Glomerular visceral epithelial cell (primary cell): ENCODE measurements at regions not wholly inside any gene's neighbourhood (a gene's known extent, or its start where the extent isn't known, plus 50 kb on each side); places are given as distances from the start of the nearest gene placed in this dataset.
"Not testable (repeated sequence)": the region's sequence is repeated elsewhere in the genome, so short reads cannot be mapped to it uniquely, and the experiment has no call there.

Experiments used
- DNase-seq: peaks from one replicate; pipeline ENCODE4 v3.0.0-alpha.2; 2016; ENCODE audit errors: extremely low spot score

DNA sequence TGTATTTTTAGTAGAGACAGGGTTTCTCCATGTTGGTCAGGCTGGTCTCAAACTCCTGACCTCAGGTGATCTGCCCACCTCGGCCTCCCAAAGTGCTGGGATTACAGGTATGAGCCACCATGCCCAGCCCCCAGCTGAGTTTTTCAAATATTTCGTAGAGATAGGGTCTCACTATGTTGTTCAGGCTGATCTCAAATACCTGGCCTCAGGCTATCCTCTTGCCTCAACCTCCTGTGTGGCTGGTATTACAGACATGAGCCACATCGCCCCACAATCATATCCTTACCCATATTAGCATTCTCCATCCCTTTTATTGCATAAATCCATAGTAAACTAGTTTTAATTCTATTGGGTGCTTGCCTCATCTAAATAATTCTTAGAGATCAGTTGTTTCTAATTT is 157.6 kb upstream of the HEY2 start:
- not testable (repeated sequence) for DNase-seq

DNA sequence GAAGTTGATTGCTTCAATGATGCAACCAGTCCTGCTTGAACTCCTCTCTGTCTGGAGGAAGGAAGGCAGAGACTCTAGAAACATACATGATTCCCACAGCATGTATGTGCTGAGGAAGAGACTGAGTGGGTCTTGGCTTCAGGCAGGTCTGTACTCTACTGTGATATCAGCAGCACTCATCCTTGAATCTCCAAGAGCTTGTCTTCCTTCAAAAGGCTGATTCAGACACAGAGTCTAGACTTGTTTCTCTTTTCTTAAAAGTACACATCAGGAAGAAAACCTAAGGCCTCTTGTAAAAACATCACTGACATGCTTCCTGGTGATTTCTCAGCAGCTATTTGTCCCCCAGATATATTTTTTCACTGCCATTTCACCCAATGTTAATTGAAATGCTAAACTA is 155.7 kb upstream of the HEY2 start:
- DNase-seq = no peak

DNA sequence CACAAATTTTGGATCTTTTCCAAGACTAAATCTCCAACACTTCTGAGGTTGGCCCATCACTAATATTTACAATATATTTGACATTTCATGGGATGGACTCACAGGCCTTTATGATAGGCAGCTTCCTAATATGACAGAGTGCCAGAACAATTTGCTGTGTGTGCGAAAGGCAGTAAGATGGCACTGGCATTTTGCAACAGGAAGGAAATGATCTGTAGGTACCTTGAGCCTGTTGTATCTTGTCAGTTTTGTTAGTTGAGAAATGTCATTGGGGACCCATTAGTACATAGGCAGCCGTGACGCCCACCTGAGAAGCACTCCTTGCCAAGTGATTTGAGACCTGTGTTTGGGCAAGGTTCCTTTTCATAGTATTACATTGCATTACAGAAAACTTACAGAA is 153.4 kb upstream of the HEY2 start:
- DNase-seq = no peak

DNA sequence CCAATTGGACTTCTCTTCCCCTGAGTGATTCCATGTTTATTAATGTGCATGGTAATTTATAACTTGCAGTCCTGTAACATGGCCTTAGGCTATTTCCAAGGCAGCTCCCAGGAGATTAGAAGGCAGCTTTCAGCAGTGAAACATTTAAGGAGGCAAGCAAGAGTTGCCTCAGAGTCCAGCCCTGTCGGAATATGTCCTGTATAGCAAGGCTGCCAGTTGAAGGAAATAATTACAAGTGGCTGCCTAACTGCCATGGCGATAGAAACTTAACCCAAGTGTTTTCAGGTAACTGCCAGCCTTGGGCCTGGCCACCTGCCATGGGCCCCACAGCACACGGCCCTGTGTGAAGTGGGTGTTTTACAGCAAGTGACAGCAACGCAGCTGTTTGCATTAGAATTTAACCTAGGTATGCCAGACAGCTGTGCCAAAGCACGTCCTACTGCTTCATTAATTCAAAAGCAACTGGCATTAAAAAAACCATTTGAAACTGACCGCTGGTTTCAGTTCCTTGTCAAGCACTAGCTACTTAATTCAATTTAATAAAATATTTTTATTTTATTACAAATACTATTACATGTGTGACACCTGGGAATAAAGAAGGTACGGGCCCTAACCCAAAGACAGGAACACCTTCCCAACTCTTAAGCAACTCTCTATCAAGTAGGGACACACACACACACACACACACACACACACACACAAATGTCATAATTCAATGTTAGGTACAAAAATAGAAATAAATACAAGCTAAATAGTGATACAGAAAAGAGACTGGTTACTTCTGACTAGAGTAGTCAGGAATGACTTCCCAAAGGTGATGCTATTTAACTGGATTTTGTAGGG is 151.8 kb upstream of the HEY2 start:
- no peak for DNase-seq

DNA sequence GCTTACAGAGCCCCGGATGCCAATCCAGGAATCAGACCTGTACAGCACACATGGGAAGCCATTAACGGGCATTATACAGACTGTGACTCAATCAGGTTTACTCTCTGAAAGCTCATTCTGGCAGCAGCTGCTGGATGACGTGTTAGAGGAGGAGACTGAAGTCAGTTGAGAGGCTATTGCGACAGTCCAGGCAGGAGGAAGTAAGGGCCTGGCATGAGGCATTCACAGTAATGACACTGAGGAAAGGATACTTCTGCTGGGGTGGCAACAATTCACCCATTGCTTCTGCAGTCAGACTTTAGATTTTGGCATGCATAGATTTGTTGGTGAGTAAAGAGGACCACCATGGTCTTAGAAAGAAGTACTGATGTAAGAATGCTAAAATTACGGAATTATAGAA is 151.0 kb upstream of the HEY2 start:
- DNase-seq = no peak

DNA sequence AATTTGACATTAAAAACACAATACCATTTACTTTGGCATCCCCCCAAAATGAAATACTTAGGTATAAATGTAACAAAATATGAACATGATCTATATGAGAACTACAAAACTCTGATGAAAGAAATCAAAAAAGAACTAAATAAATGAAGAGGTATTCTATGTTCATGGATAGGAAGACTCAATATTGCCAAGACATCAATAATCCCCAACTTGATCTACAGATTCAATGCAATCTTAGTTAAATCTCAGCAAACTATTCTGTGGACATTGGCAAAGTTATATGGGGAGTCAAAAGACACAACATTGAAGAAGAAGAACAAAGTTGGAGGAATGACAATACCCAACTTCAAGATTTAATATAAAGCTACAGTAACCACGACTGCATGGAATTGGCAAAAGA is 145.2 kb upstream of the HEY2 start:
- no peak for DNase-seq

DNA sequence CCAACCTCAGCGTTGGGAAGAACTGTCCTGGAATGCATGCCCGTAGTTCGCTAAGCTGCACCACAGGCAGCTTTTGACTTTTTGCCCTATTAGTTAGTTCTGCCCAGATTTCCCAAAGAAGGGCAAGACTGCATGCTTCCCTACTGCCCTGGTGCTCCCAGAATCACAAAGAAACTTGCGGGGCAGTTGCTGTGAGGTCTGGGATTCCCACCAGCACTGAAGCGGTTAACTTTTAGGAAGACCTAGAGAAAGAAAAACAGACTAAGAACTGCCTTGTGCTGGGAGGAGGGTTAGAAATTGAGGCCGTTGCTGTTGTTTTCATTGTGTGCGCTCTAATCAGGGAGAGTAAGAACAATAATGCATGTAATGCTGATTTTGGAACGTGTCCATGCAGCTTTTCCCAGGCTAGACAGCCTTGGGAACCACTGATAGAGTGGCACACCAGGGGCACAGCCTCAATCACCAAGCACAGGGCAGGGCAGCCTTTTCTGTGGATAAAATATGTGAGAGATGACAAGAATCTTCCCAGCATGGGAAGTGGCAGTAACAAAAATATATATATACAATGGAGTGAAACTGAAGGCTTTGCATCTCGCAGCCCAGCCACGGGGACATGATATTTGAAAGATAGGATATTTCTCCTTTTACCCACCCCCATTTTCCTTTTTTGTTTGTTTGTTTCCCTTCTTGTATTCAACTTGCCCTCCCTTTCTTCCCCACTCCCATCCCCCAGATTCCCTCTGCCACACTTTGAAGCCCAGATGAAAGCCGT is 137.7 kb upstream of the HEY2 start:
- no peak for DNase-seq

DNA sequence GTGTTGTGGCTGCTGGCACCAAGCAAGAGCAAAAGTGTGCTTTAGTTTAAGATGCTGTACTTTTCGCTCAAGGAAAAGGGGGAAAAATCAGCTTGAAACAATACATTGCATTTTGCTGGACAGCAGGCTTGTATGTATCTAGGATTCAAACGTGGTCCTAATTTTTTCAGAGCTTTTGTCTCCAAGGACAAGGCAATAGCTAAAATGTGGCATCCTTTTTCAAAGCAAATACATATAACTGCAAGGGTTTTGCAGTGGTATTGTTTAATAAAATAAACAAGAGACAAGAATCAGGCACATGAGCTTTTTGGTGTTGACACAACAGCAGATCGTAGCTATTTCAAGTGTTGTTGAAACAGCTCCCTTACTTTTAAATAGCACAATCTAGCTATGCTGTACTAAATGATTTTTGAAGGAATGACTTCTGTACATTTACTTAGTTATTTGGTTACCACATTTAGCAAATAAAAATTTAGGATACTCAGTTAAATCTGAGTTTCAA is 137.0 kb upstream of the HEY2 start:
- DNase-seq = no peak

DNA sequence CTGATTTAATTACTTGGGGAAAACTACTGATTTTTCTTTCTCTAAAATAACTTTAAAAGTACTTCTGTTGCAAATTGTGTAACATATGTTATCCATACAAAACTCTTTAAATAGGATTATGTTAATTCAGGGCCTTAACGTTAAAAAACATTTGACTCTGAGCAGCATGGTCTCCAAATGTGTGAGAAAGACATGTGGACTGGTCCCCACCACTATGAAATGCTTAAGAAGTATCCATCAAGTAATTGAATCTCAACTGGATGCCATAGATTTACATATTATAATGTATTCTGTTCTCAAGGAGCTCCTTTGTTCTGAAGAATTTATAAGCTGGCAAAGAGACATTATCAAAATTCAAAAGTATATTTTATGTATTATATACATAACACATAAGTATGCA is 130.8 kb upstream of the HEY2 start:
- DNase-seq = no peak

DNA sequence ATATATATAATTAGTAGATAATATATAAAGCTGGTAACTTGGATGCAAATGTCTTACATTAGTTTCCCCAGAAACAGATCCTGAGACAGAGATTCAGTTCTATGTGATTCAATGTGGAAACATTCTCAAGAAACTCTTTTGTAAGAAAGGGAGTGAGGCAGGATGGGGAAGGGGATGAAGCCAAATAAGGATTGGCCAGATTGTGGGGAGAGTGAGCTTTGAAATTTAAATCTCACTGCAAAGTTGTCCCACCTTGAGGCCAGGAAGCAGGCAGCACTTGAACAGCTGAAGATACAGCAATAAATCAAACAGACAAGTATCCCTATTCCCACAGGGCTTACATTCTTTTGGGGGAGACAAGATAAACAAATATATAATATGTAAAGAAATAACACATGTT is 126.3 kb upstream of the HEY2 start:
- DNase-seq = no peak

DNA sequence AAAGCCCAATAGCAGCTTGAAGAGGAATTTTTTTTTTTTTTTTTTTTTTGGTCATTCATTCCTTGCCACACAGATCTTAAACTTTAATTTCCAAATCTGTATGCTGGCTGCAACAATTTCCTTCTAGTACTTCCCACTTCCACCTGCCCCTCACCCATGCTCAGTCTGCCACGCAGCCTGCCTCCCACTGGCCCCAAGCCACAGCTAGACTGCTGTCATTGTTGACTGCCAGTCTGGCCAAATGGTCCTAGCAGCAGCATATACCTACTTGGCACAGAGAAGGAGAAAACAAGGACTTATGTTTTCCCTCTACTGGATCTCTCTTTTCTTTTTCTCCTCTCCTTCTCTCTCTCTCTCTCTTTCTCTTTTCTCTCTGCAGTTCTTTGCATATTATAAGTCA is 118.3 kb upstream of the HEY2 start:
- no peak for DNase-seq

DNA sequence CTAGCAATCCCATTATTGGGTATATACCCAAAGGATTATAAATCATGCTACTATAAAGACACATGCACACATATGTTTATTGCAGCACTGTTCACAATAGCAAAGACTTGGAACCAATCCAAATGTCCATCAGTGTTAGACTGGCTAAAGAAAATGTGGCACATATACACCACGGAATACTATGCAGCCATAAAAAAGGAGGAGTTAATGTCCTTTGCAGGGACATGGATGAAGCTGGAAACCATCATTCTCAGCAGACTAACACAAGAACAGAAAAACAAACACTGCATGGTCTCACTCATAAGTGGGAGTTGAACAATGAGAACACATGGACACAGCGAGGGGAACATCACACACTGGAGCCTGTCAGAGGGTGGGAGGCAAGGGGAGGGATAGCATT is 113.4 kb upstream of the HEY2 start:
- not testable (repeated sequence) for DNase-seq

DNA sequence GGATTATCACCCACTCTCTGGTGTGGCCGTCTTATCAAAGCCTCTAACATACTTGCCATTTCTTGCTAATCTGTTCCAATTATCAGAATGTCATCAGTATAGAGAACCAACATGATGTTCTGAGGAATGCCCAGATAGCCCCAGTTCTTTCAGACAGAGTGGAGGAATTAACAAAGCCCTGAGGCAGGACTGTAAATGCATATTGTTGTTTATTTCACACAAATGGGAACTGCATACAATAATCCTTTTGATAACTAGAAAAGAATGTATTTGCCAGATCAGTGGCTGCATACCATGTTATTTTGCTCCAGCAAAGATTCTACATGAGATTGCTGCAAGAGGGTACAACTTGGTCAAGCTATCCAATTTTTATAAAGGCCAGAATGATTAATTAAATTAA is 112.8 kb upstream of the HEY2 start:
- no peak for DNase-seq

DNA sequence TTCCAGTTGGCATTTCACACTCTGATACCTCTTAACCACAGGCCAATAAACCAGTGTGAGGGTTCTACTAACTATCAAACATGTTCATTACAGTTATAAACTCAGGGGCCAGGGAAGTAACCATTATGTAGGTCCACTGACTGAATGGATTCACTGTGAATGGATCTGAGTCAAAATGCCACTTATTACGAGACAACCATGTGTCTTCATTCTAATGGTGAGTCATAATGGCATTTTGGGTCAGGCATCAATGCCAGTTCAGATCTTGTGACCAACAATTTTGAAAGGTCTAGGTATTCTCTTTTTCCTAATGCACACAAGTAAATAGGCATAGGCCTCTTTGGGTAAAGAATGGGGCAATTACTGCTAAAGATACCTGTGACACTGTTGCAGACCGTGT is 112.2 kb upstream of the HEY2 start:
- no peak for DNase-seq

DNA sequence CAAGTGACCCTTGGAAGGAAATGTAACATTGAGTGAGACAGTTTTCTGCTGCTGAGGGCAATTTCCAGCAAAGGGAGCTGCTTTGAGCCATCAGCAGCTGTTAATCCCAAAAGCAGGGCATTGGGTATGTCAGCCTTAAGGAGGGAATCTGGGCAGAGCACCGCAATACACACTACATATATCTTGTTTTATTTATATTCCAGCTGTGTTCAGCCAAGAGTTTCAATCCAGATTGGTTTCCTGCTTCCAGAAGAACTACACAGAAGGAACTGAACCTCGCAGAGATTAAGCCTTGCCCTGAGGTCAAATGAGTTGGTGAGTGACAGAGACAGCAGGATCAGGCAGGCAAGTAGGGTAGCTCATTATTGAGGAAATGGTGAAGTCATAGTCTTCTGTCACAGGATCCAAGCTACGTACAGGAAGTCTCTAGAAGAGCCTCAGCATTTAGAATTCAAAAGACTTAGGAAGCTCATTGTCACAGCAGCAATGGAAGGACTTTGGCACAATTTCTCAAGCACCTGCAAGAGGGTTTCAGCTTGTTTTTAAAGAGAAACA is 109.9 kb upstream of the HEY2 start:
- DNase-seq = no peak

DNA sequence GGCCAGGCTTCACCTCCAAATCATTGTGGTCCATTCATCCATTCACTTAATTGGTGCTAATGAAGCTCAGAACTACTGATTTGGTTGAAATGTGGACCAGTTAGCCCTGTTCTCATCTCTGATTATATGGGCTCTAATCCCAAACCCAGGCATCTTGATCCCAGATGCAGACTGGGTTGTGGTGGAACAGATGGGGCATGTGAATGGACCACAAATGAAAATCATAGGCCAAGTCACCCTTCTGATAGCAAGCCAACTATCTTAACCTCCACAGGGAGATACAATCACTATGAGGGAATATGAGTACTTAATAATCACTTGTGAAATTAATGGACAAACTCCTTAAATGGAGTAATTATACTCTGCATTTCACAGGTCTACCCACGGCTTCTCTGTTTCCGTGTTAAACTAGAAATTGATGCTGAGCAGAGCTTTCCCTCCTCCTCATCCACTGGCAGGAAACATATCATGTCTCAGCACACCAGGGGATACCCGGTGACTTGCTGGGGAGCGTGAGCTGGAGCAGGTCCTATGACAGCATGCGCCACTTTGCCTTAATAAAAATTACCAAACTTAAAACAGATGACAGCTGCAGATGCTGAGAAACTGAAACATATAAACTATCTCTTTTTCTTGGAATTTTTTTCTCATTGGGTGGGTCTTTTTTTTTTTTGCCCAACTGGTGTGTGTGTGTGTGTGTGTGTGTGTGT is 108.8 kb upstream of the HEY2 start:
- DNase-seq = no peak

DNA sequence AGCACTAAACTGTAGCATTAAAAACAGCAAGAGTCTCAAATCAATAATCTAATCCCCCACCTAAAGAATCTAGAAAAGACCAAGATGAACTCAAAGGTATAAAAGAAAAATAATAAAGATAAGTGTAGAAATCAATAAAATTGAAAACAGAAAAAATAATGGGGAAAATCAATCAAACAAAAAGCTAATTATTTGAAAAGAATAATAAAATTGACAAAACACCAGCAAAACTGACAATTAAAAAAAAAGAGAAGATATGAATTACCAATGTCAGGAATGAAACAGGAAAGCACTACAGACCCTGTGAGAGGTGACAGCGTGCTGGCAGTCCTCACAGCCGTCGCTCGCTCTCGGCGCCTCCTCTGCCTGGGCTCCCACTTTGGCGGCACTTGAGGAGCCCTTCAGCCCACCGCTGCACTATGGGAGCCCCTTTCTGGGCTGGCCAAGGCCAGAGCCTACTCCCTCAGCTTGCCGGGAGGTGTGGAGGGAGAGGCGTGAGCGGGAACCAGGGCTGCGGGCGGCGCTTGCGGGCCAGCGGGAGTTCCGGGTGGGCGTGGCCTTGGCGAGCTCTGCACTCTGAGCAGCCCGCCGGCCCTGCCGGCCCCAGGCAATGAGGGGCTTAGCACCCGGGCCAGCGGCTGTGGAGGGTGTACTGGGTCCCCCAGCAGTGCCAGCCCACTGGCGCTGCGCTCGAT is 105.3 kb upstream of the HEY2 start:
- not testable (repeated sequence) for DNase-seq

DNA sequence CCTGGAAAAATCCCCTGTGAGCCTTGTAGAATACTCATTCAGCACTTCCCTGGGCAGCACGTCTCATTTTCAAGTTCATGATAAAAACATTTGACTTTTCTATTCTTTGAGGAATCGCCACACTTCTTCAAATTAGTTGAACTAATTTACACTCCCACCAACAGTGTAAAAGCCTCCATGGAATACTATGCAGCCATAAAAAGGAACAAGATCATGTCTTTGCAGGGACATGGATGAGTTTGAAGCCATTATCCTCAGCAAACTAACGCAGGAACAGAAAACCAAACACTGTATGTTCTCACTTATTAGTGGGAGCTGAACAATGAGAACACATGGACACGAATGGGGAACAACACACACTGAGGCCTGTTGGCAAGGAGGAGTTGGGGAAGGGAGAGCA is 102.0 kb upstream of the HEY2 start:
- DNase-seq = no peak

DNA sequence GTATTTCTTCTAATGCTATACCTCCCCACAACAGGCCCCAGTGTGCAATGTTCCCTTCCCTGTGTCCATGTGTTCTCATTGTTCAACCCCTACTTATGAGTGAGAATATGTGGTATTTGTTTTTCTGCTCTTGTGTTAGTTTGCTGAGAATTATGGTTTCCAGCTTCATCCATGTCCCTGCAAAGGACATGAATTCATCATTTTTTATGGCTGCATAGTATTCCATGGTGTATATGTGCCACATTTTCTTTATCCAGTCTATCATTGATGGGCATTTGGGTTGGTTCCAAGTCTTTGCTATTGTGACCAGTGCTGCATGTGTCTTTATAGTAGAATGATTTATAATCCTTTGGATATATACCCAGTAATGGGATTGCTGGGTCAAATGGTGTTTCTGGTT is 95.7 kb upstream of the HEY2 start:
- DNase-seq = not testable (repeated sequence)

DNA sequence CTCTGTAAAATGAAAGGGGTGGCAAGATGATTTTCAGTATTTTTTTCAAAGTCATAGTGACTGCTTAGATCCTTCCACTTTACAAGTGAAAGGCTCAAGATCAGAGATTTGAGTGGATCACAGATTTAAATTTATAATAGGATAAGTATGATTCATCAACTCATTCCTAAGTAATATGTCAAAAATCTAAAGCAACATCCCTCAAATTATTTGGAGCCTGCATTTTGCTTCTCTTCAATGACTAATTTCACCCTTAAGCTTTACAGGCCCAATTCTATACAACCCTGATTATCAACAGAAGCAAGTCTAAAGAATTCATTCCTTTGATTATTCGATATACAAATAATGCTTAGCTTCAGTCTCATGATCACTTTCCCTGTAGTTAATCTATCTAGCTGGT is 93.9 kb upstream of the HEY2 start:
- DNase-seq = no peak

DNA sequence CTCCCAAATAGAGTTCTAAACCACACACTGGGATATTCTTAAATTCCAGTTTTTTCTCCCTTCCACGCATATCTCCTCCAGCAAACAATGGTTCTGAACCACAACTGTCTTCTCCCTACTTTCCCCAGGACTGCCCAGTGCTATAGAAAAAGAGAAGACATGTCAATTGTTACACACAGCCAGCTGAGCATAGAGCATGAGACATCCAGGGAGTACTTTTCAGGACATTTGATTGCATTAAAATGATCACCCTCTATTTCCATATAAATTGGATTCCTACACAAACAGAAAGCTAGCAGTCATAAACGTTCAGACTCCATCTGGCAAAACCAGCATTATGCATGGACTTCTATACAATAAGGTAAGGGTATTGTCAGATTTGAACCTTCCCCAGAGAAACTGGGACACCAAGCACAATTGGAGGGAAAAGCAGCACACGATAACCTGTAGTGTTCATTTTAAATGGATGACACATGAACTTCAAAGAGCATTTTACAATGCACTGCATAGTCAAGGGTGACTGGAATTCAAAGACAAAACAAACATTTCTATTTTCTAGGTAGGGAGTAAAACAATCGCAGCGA is 93.1 kb upstream of the HEY2 start:
- no peak for DNase-seq
